Karpas-422 (cell line): ENCODE measurements at regions not wholly inside any gene's neighbourhood (a gene's known extent, or its start where the extent isn't known, plus 50 kb on each side); places are given as distances from the start of the nearest gene placed in this dataset.

Experiments
- DNase-seq: peaks from one replicate; pipeline ENCODE4 v3.0.0-alpha.2; 2015
- H2AFZ ChIP-seq: fragments of 200-600 bp; sonication (generic); 2 replicates; pipeline ENCODE4 v1.6.1; 2014; ENCODE audit warnings: antibody characterized with exemption, low read length, mixed read lengths
- H3K27ac ChIP-seq: fragments of 200-600 bp; sonication (generic); 2 replicates; pipeline ENCODE4 v1.5.1; 2014; ENCODE audit warnings: mild to moderate bottlenecking, low read length, moderate library complexity
- H3K27me3 ChIP-seq: fragments of 200-600 bp; sonication (generic); 2 replicates; pipeline ENCODE4 v1.6.1; 2014; ENCODE audit warnings: low read length, mixed read lengths
- H3K36me3 ChIP-seq: fragments of 200-600 bp; sonication (generic); 2 replicates; pipeline ENCODE4 v1.6.1; 2014; ENCODE audit warnings: low read length, mixed read lengths; ENCODE audit not compliant: insufficient read depth
- H3K4me1 ChIP-seq: fragments of 200-600 bp; sonication (generic); 2 replicates; pipeline ENCODE4 v1.6.1; 2014; ENCODE audit warnings: mild to moderate bottlenecking, low read length, mixed read lengths
- H3K4me2 ChIP-seq: fragments of 200-600 bp; sonication (generic); 2 replicates; pipeline ENCODE4 v1.6.1; 2014; ENCODE audit warnings: low read length, low read depth, mild to moderate bottlenecking; ENCODE audit not compliant: poor library complexity, severe bottlenecking
- H3K4me3 ChIP-seq: fragments of 200-600 bp; sonication (generic); 2 replicates; pipeline ENCODE4 v1.5.1; 2014; ENCODE audit warnings: mild to moderate bottlenecking, antibody characterized with exemption, low read length, mixed read lengths
- H3K79me2 ChIP-seq: fragments of 200-600 bp; sonication (generic); 2 replicates; pipeline ENCODE4 v1.6.1; 2014; ENCODE audit warnings: mild to moderate bottlenecking, low read length, mixed read lengths
- H3K9ac ChIP-seq: fragments of 200-600 bp; sonication (generic); 2 replicates; pipeline ENCODE4 v1.6.0; 2014; ENCODE audit warnings: low read length
- H3K9me2 ChIP-seq: fragments of 200-600 bp; sonication (generic), shearing (Covaris generic); replicated peaks from 2 replicates; pipeline ENCODE4 v1.6.0; 2014; ENCODE audit warnings: mild to moderate bottlenecking, low read length, moderate library complexity; ENCODE audit not compliant: insufficient read depth
- H3K9me3 ChIP-seq: fragments of 300-700, 200-600 bp; sonication (generic); 2 replicates; pipeline ENCODE4 v1.6.1; 2014; ENCODE audit warnings: low read length, mixed read lengths
- H4K20me1 ChIP-seq: fragments of 200-600 bp; sonication (generic); 2 replicates; pipeline ENCODE4 v1.6.1; 2014; ENCODE audit warnings: mild to moderate bottlenecking, antibody characterized with exemption, low read length, low read depth; ENCODE audit not compliant: insufficient read depth

DNA sequence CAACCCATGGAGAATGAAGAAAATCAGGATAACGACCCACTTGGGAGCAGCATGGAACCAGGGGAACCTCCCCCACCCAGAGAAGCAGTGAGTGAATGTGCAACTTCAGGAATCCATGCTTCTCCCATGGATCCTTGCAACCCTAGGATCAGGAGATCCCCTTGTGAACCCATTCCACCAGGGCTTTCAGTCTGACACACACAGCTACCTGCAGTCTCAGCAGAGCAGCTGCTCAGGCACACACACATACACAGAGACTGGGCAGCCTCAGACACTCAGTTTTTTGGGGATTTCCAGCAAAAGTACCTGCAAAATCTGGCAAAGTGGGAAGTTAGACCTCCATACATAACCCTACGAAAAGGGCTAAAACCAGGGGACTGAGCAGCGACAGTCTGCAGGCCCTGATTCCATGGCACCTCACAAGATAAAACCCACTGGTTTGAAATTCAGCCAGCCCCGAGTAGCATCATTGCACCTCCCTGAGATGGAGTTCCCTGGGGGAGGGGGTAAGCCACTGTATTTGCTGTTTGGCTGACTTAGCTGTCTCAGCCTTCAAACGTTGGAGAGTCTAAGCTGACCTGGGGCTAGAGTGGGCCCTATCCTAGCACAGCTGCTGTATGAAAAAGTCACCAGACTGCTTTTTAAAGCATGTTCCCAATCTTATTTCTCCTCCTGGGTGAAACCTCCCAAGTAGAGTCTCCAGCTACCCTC lies 737.5 kb upstream of the NDST4 start:
- H3K9ac ChIP-seq = no peak overlapping the region
- no peak overlapping the region for H3K4me3 ChIP-seq
- no peaks in the 10 kb centered on the region for H3K9me2 ChIP-seq
- no peaks in the 10 kb centered on the region for H3K27me3 ChIP-seq
- H3K27ac ChIP-seq = no peak overlapping the region
- H3K9me3 ChIP-seq = no peaks in the 10 kb centered on the region
- H3K4me1 ChIP-seq = peaks cover 2% of the 10 kb centered on the region; the same call in 1 of the 2 replicates
- H3K79me2 ChIP-seq = no peaks in the 10 kb centered on the region
- no peaks in the 10 kb centered on the region for H4K20me1 ChIP-seq
- H2AFZ ChIP-seq = no peak overlapping the region
- no peak for DNase-seq
- H3K4me2 ChIP-seq = no peak overlapping the region
- H3K36me3 ChIP-seq = no peaks in the 10 kb centered on the region

DNA sequence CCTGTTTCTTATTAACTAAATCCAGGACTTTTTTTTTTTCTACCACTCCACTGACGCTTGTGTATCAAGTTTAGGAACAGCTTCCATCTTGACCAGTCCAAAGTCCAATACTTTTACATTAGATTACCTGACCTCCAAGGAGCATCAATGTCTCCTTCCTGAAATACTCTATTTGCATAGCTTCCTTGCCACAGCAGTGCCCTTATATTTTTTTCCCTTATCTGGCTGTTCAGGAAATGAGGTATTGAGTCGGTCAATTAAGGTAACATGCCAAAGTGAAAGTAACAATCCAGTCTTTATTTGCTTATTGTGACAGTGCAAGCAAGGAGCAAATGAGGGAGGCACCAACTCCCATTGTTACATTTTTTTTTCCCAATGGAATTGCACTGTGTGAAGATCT lies 730.8 kb upstream of the NDST4 start:
- Histone ChIP-seq H3K27me3 (no peaks in the 10 kb centered on the region), H3K4me2 (no peak overlapping the region), H3K36me3 (no peaks in the 10 kb centered on the region), H3K4me1 (no peaks in the 10 kb centered on the region), H3K79me2 (no peaks in the 10 kb centered on the region), H3K9ac (no peak overlapping the region), H3K9me3 (no peaks in the 10 kb centered on the region), H3K27ac (no peak overlapping the region), H3K9me2 (no peaks in the 10 kb centered on the region), H4K20me1 (no peaks in the 10 kb centered on the region), H3K4me3 (no peak overlapping the region), H2AFZ (no peak overlapping the region)
- no peak for DNase-seq

DNA sequence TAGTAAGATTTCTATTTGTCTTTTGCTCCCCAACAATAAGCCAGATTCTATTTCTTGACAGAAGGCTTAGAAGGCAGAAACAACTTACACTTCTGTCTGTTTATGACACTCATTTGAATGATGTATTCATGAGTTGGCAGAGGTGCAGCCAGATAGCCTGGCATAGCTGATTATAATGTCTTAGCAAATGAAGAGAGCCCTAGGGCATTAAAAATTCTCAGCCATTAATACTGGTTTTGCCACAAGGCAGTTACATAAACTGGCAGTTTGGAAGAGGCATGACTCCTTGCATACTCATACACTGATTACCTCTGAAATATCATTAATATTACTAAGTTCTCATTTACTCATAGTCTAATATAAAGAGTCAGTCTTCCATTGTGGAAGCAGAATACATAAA lies 728.5 kb upstream of the NDST4 start:
- H4K20me1 ChIP-seq = no peaks in the 10 kb centered on the region
- no peak overlapping the region for H2AFZ ChIP-seq
- no peak overlapping the region for H3K4me3 ChIP-seq
- no peak overlapping the region for H3K27ac ChIP-seq
- no peaks in the 10 kb centered on the region for H3K27me3 ChIP-seq
- no peaks in the 10 kb centered on the region for H3K79me2 ChIP-seq
- no peaks in the 10 kb centered on the region for H3K9me3 ChIP-seq
- no peak overlapping the region for H3K4me2 ChIP-seq
- H3K4me1 ChIP-seq = no peaks in the 10 kb centered on the region
- no peaks in the 10 kb centered on the region for H3K36me3 ChIP-seq
- H3K9ac ChIP-seq = no peak overlapping the region
- no peaks in the 10 kb centered on the region for H3K9me2 ChIP-seq
- DNase-seq = no peak

DNA sequence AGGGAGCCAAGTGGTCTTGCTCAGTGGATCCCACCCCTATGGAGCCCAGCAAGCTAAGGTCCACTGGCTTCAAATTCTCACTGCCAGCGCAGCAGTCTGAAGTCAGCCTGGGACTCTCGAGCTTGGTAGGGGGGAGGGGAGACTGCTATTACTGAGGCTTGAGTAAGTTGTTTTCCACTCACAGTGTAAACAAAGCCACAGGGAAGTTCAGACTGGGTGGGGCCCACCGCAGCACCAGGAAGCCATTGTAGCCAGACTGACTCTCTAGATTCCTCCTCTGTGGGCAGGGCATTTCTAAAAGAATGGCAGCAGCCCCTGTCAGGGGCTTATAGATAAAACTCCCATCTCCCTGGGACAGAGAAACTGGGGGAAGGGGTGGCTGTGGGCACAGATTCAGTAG lies 721.0 kb upstream of the NDST4 start:
- Histone ChIP-seq H3K4me3 (no peak overlapping the region), H3K4me1 (no peaks in the 10 kb centered on the region), H3K9me2 (no peaks in the 10 kb centered on the region), H4K20me1 (no peaks in the 10 kb centered on the region), H3K27me3 (no peaks in the 10 kb centered on the region), H3K79me2 (no peaks in the 10 kb centered on the region), H3K9me3 (no peaks in the 10 kb centered on the region), H3K27ac (no peak overlapping the region), H3K36me3 (no peaks in the 10 kb centered on the region), H3K9ac (no peak overlapping the region), H3K4me2 (no peak overlapping the region), H2AFZ (no peak overlapping the region)
- DNase-seq = no peak

DNA sequence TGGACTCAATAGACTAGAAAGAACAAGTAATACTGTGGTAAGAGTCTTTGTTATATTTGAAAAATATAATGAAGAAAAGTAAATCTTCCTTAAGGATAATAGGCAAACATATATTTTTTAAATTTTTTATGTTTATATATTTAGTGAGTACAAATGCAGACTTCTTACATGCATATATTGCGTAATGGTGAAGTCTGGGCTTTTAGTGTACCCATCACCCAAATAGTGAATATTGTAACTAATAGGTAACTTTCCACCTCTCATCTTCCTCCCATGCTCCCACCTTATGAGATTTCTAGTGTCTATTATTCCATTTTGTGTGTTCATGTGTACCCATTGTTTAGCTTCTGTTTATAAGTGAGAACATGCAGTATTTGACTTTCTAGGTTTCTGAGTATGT lies 711.2 kb upstream of the NDST4 start:
- Histone ChIP-seq H3K36me3 (no peaks in the 10 kb centered on the region), H3K4me1 (no peaks in the 10 kb centered on the region), H3K9me2 (no peaks in the 10 kb centered on the region), H3K79me2 (no peaks in the 10 kb centered on the region), H2AFZ (no peak overlapping the region), H3K9me3 (no peaks in the 10 kb centered on the region), H3K9ac (no peak overlapping the region), H3K4me3 (no peak overlapping the region), H4K20me1 (no peaks in the 10 kb centered on the region), H3K27me3 (no peaks in the 10 kb centered on the region), H3K4me2 (no peak overlapping the region), H3K27ac (no peak overlapping the region)
- DNase-seq = no peak

DNA sequence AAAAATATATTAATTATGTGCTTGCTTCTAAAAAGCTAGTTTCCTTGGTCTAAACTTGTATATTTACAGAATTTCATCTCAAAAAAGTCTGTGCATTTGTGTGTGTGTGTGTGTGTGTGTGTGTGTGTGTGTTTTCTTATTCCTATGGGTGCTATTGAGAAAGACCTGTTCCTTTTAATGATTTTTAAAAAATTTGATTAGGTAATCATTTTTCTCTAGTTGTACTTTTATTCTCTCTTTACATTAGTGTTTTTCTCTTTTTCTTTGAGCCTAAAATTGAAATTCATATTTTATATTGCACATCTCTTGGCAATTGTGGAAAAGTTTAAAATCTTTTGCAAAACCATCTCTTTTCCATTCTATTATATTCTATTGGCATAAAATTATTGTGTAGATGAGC lies 690.4 kb upstream of the NDST4 start:
- Histone ChIP-seq H3K27ac (no peak overlapping the region), H3K36me3 (no peaks in the 10 kb centered on the region), H3K27me3 (no peaks in the 10 kb centered on the region), H3K4me1 (no peaks in the 10 kb centered on the region), H4K20me1 (no peaks in the 10 kb centered on the region), H3K4me3 (no peak overlapping the region), H3K4me2 (no peak overlapping the region), H3K9me2 (no peaks in the 10 kb centered on the region; the same call in 1 of the 2 replicates), H3K9ac (no peak overlapping the region), H3K79me2 (no peaks in the 10 kb centered on the region), H2AFZ (no peak overlapping the region), H3K9me3 (no peaks in the 10 kb centered on the region)
- DNase-seq = no peak

DNA sequence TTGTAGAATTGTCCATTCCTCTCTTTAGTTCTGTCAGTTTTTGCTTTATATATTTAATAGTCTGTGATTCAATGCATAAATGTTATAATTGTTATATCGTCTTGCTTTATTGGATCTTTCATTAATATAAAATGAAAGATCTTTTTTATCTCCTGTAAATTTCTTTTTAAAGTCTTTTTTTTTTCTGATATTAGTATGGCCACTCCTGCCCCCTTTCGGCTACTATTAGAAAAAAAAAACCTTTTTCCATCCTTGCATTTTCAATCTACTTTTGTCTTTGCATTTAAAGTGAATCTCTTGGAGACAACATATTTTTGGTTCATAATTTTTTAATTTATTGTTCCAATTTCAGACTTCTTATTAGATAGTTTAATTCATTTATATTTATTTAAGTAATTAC lies 677.4 kb upstream of the NDST4 start:
- Histone ChIP-seq H3K4me3 (no peak overlapping the region), H3K4me1 (peaks cover 8% of the 10 kb centered on the region; the same call in 1 of the 2 replicates), H2AFZ (no peak overlapping the region), H3K9me2 (no peaks in the 10 kb centered on the region), H3K9ac (no peak overlapping the region), H3K27ac (no peak overlapping the region), H3K36me3 (no peaks in the 10 kb centered on the region), H3K79me2 (no peaks in the 10 kb centered on the region), H3K4me2 (no peak overlapping the region), H3K27me3 (no peaks in the 10 kb centered on the region), H3K9me3 (no peaks in the 10 kb centered on the region; the same call in 1 of the 2 replicates), H4K20me1 (no peaks in the 10 kb centered on the region)
- DNase-seq = peak; percentile 81

DNA sequence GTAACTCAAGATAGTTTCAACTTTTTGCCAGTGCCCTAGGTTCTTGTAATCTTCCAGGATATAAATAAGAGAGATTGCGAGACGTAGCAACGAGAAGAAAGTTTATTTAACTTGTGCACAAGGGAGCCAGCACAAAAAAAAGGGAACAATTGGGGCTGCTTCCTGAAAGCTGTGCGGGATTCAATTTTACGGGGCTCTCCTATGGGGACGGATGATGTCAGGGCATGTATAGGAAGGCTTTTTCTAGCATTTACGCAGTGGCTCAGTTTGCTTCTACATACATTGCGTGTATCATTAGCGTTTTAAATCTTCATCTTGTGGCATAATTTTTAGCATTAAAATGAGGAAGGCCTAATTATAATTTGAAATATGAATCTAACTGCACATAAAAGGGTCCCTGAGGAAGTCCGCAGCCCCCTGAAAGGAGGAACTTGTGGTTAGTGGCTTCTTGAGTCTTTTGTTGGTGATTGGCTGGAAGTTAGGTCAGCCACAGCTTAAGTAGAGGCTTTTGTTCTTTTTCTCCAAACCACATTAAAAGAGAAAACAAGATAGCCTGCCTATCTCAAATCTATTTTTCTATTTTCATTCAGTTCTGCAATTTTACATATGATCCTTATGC lies 668.2 kb upstream of the NDST4 start:
- DNase-seq = peak; percentile 97
- H3K36me3 ChIP-seq = no peaks in the 10 kb centered on the region
- H3K9me3 ChIP-seq = no peaks in the 10 kb centered on the region
- H4K20me1 ChIP-seq = no peaks in the 10 kb centered on the region
- peak overlapping the region; percentile 19 for H2AFZ ChIP-seq
- peaks cover 68% of the 10 kb centered on the region for H3K4me1 ChIP-seq
- no peaks in the 10 kb centered on the region for H3K27me3 ChIP-seq
- H3K4me2 ChIP-seq = peak overlapping the region; percentile 85
- H3K9ac ChIP-seq = peak overlapping the region; percentile 59
- H3K27ac ChIP-seq = peak overlapping the region; percentile 99
- no peaks in the 10 kb centered on the region for H3K9me2 ChIP-seq
- peak overlapping the region; percentile 58 for H3K4me3 ChIP-seq
- no peaks in the 10 kb centered on the region for H3K79me2 ChIP-seq
